HG02973 (cell line): ENCODE measurements at regions not wholly inside any gene's neighbourhood (a gene's known extent, or its start where the extent isn't known, plus 50 kb on each side); places are given as distances from the start of the nearest gene placed in this dataset.
A peak's percentile ranks its signal among the peaks of the same experiment; 100 is the strongest.
"Not testable (repeated sequence)": the region's sequence is repeated elsewhere in the genome, so short reads cannot be mapped to it uniquely, and the experiment has no call there.

Experiments used
- ATAC-seq: cut with Tn5 transposase; IDR thresholded peaks from one replicate; pipeline ENCODE4 v1.9.1; 2021; ENCODE audit warnings: moderate library complexity; ENCODE audit not compliant: unreplicated experiment

- no peak for ATAC-seq
These were observed 218.2 kb upstream of the ZCCHC13 start for GRCh38 chrX:74085642-74086236.

GRCh38 chrX:74080165-74080564 is 223.8 kb upstream of the ZCCHC13 start:
- no peak for ATAC-seq

DNA sequence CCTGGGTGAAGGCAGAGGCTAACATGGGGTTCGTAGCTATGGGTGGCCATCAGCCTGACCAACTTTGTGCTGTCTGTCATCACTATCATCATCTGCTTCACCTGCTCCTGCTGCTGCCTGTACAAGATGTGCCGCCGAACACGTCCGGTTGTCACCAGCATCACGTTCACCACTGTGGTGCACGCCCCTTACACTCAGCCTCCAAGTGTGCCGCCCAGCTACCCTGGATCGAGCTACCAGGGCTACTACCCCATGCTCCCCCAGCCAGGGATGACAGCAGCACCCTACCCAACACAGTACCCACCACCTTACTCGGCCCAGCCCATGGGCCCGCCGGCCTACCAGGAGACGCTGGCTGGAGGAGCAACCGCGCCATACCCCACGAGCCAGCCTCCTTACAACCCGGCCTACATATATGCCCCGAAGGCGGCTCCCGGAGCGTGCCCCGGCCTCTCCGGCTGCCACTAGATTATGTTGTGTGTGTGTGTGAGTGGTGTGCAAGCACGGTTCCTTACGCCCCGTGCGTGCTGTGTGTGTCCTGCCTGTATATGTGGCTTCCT is 213.4 kb upstream of the XIST start:
- ATAC-seq = no peak

DNA sequence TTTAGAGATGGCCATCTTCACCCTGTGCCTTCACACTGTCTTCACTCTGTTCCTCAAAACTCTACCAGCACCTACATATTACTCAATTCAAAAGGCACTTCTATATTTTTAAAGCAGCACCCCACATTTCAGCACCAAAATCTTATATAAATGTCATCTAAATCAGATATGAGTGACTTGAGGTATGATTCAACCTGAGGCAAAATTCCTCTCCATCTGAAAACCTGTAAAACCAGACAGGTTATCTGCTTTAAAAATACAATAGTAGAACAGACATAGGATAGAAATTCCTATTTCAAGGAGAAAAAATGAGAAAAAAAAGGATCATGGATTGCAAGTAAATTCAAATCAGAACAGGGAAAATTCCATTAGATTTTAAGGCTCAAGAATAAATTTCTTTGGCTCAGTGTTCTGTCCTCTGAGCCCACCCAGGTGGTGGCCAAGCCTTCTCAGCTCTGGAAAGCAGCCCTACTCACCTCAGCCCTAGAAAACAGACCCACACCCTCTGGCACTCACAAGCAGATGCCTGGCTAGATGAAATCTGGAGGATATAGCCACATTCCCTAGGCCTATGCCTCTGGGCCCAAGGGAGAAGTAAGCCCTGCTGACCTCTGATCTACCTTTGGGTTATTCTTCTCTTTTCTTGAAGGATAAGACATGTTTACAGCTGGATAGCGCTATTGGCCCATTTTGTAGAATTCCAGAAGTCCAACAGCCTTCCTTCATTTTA is 211.1 kb upstream of the XIST start:
- ATAC-seq = no peak

DNA sequence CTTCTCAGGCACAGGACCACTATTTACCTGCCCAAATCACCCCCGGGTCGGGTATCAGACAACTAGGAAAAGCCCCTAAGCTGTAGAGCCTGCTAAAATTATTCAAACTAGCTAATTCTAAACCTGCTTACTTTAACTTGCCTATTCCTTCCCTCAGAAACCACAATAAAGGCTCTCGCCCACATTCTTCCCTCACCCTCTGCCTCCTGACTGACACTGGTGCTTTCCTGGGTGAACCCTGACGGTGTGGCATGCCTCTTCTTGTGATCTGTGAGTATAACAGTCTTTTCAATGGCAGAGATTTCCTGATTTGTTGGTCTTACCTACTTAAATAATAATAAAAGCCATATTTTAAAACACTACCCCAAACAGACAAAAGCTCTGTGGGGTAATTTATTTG is 209.4 kb upstream of the XIST start:
- ATAC-seq = no peak

DNA sequence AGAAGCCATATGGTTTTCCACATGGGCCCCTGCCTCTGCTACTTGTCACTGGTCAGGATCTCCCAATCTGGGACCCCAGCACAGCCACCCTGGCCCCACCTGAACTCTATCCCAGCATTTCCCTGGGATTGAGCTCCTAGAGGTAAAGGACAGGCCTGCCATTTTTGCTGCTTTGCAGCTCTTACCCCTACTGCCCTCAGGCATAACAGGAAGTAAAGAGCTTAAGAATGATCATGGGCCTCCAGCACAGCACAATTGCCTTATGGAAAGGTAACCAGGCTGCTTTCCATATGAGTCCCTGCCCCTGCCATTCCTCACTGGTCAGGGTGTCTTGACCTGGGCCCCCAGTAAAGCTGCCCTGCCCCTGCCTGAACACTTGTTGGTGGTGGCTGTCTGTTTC is 196.6 kb upstream of the XIST start:
- no peak for ATAC-seq

- ATAC-seq = not testable (repeated sequence)
These were observed 181.6 kb upstream of the XIST start for GRCh38 chrX:74034066-74034465.

DNA sequence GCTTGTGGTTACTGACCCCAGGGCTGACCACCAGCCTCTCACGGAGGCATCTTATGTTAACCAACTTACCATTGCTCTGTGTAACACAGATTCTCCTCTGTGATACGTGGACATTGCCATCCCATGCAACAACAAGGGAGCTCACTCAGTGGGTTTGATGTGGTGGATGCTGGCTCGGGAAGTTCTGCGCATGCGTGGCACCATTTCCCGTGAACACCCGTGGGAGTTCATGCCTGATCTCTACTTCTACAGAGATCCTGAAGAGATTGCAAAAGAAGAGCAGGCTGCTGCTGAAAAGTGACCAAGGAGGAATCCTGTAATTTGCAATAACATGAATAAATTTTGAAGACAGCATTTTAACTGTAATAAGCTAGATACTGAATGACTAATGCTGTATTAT is 179.0 kb upstream of the XIST start:
- ATAC-seq = not testable (repeated sequence)

GRCh38 chrX:74030766-74031165 is 178.3 kb upstream of the XIST start:
- ATAC-seq = not testable (repeated sequence)

GRCh38 chrX:74025145-74025544 is 172.6 kb upstream of the XIST start:
- not testable (repeated sequence) for ATAC-seq

GRCh38 chrX:74023203-74023602 is 170.7 kb upstream of the XIST start:
- ATAC-seq = no peak

DNA sequence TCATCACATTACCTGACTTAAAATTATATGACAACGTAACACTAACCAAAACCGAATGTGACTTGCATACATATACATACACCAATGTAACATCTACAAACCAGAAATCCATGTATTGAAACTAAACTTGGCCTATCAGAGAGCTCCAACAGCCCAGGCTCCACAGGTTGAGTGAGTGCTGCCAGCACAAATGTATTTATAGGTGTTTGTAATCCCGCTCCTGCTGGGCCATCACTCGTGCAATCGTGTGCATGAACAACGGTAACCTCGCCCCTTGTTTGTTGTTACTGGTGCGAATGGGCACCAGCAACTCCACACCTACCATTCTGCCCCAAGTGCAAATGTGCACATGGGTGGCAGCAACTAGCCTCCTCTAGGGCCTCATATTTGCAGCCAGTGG is 165.7 kb upstream of the XIST start:
- no peak for ATAC-seq

DNA sequence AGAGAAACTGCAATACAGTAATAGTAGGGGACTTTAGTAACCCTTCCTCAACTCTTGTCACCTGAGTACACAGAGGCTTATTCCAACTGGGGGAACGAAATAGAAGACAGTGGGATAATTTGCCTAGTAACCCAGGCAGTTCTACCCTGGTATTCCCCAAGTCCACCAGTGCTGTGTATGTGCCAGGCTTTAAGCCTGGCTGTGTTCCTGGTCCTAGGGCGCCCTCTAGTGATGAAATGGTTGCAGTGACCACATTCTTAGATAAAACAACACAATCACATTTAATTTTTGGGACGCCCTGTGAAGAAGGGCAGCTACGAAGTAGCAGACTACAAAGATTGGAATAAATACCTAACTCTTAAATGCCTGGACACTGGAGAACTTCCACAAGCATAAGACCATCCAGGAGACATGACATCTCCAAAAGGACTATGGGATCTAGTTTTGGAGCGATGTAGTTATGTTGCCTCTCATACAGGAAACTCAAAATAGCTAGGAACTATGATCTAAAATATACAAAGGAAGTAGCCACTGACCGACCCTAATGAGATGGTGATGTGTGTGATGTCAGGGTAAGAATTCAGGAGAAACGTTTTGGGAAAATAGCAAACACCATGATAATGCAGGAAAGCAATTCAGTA is 163.0 kb upstream of the XIST start:
- ATAC-seq = peak; percentile 71

- ATAC-seq = no peak
These were observed 156.5 kb upstream of the XIST start for GRCh38 chrX:74009041-74009440.

- ATAC-seq = no peak
These were observed 139.5 kb upstream of the XIST start for GRCh38 chrX:73992019-73992418.

DNA sequence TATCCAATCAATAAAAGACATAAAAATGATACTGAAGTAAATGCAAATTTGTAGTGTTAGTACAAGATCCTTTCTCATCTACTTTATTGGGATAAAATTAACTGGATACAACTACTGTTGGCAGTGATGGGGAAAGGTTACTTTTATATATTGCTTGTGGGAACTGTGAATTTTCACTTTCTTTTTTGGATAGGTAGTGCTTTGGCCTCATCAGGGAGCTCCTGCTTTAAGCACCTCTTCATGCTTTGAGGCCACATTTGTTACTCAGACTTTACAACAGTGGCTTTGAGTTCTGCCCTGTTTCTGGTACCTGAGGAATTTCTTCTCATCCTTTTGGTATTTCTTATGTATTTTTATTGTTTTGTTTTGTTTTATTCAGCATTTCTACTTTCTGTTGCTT is 134.7 kb upstream of the XIST start:
- no peak for ATAC-seq

DNA sequence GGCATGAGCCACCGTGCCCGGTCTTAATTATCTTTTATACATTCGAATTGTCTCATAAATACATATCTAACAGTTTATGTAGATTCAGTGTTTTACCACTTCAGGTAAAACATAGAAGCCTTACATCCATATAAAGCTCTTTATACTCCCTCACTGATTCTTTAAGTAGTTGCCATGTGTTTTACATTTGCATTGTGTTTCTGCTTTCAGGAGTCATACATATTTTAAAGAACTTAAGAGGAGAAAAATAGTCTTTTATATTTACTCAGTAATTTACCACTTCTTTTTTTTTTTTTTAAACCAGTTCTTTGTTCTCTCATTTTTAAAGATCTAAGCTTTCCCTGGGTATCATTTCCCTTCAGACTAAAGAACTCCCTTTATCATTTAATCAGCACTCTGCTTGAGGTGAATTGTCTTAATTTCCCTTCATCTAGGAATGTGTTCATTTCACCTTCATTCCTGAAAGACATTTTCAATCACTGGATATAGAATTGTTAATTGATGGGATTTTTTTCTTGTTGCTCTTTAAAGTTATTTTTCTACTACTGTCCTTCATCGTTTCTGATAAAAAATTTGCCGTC is 127.1 kb upstream of the XIST start:
- ATAC-seq = no peak

- peak; percentile 96 for ATAC-seq
These were observed 125.1 kb upstream of the XIST start for GRCh38 chrX:73977542-73978169.

DNA sequence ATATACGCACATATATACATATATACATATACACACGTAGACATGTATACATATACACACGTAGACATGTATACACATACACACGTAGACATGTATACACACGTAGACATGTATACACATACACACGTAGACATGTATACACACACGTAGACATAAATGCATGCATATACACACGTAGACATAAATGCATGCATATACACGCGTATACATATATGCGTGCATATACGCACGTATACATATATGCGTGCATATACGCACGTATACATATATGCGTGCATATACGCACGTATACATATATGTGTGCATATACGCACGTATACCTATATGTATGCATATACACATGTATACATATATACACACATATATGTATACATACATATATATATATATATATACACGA is 114.9 kb upstream of the XIST start:
- not testable (repeated sequence) for ATAC-seq

- ATAC-seq = no peak
These were observed 113.3 kb upstream of the XIST start for GRCh38 chrX:73965833-73966232.

DNA sequence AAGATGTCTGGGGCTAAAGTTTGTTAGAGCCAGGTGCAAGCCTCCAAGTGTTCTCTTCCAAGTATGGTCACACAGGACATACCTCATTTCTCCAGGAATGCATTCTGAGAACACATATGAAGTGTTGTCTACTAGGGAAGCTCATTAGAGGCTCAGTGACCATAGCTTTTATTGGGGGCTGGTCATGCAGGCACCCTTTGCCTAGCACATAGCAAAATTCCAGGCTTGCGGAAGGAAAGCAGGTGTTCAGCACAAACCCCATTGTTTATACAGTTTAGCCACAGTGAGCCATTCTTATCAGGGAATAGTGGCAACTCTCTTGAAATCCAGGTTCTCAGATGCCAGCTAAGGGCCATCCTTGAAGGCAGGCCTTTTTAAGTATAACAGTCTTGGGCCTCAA is 112.1 kb upstream of the XIST start:
- ATAC-seq = no peak
